Activated T-helper 17 cell treated with anti-CD3 and anti-CD28 coated beads, Interleukin-2, amount 50 U/mL, for 72 hours (primary cell): ENCODE measurements at regions not wholly inside any gene's neighbourhood (a gene's known extent, or its start where the extent isn't known, plus 50 kb on each side); places are given as distances from the start of the nearest gene placed in this dataset.
"Not testable (repeated sequence)": the region's sequence is repeated elsewhere in the genome, so short reads cannot be mapped to it uniquely, and the experiment has no call there.

Experiments used
- ATAC-seq: fragments of 150-1000 bp; cut with Tn5 transposase; replicated peaks from 2 replicates; pipeline ENCODE4 v1.10.0; 2021; ENCODE audit warnings: mild to moderate bottlenecking, moderate library complexity
- H3K27ac Mint-ChIP-seq: one replicate; pipeline ENCODE4 v1.8.0; 2022; ENCODE audit warnings: mixed read lengths
- H3K27me3 Mint-ChIP-seq: one replicate; pipeline ENCODE4 v1.8.0; 2022; ENCODE audit warnings: mixed read lengths
- H3K36me3 Mint-ChIP-seq: one replicate; pipeline ENCODE4 v1.8.0; 2022; ENCODE audit warnings: low read depth, mild to moderate bottlenecking, mixed read lengths
- H3K4me1 Mint-ChIP-seq: one replicate; pipeline ENCODE4 v1.8.0; 2022; ENCODE audit warnings: mixed read lengths
- H3K4me3 Mint-ChIP-seq: one replicate; pipeline ENCODE4 v1.8.0; 2022; ENCODE audit warnings: mild to moderate bottlenecking, mixed read lengths
- H3K9me3 Mint-ChIP-seq: one replicate; pipeline ENCODE4 v1.8.0; 2022; ENCODE audit warnings: mixed read lengths

GRCh38 chr4:171534391-171534790 lies 278.8 kb upstream of the GALNTL6 start:
- Mint-ChIP-seq H3K4me3 (no peak overlapping the region), H3K9me3 (peaks cover 8% of the 10 kb centered on the region), H3K36me3 (no peaks in the 10 kb centered on the region), H3K27ac (no peak overlapping the region), H3K27me3 (no peaks in the 10 kb centered on the region), H3K4me1 (no peaks in the 10 kb centered on the region)
- no peak for ATAC-seq

DNA sequence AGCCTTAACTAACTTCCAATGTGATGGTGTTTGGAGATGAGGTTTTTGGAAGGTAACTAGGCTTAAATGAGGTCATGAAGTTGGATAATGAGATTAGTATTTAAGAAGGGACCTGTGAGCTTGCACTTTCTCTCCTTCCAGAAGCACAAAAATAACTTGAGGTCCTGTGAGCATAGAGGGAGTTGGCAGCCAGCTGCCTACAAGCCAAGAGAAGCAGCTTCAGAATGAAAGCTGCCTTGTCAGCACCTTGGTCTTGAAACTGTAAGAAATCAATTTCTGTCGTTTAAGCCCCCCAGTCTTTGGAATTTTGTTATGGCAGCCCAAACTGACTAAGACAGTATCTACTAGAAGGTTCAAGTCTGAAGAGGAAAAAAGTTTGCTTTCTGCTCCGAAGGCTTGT lies 280.2 kb upstream of the GALNTL6 start:
- ATAC-seq: no peak
- H3K36me3 Mint-ChIP-seq: no peaks in the 10 kb centered on the region
- no peak overlapping the region for H3K4me3 Mint-ChIP-seq
- H3K27me3 Mint-ChIP-seq: no peaks in the 10 kb centered on the region
- no peak overlapping the region for H3K27ac Mint-ChIP-seq
- peaks cover 8% of the 10 kb centered on the region for H3K9me3 Mint-ChIP-seq
- H3K4me1 Mint-ChIP-seq: no peaks in the 10 kb centered on the region

GRCh38 chr4:171524903-171525302 lies 288.3 kb upstream of the GALNTL6 start:
- Mint-ChIP-seq H3K36me3 (no peaks in the 10 kb centered on the region), H3K27ac (no peak overlapping the region), H3K4me3 (no peak overlapping the region), H3K27me3 (no peaks in the 10 kb centered on the region), H3K4me1 (no peaks in the 10 kb centered on the region), H3K9me3 (peaks cover 3% of the 10 kb centered on the region)
- no peak for ATAC-seq

DNA sequence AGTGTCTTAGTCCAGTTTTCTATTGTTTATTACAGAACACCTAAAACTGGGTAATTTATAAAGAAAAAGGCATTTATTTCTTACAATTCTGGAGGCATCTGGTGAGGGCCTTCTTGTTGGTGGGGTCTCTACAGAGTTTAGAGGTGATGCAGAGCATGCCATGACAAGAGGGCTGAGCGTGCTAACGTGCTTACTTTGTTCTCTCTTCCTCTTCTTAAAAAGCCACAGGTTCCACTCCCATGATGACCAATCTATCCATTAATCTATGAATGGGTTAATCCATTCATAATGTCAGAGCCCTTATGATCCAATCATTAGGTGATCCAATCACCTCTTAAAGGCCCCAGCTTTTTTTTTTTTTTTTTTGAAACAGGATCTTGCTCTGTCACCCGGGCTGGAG lies 291.5 kb upstream of the GALNTL6 start:
- no peak overlapping the region for H3K4me3 Mint-ChIP-seq
- H3K4me1 Mint-ChIP-seq: no peaks in the 10 kb centered on the region
- H3K27me3 Mint-ChIP-seq: no peaks in the 10 kb centered on the region
- ATAC-seq: no peak
- peaks cover 6% of the 10 kb centered on the region for H3K9me3 Mint-ChIP-seq
- no peak overlapping the region for H3K27ac Mint-ChIP-seq
- no peaks in the 10 kb centered on the region for H3K36me3 Mint-ChIP-seq

DNA sequence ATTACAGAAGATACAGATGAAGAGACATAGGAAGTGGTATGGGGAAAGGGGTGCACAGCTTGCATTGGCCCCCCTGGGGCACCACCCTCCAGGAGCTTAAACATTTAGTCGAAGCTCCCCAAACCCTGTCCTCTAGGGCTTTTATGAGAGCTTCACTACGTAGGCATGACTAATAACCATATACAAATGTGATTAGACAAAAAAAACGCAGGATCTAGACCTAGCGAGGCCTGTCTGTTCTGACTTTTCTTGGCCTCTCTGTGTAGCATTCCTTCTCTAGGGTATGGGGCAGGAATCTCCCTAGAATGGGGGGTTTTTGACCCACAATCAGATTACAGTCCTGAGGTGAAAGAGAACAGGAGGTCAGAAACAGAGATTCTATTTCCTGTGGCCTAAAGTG lies 293.7 kb upstream of the GALNTL6 start:
- Mint-ChIP-seq H3K4me1 (no peaks in the 10 kb centered on the region), H3K4me3 (no peak overlapping the region), H3K27ac (no peak overlapping the region), H3K36me3 (no peaks in the 10 kb centered on the region), H3K9me3 (peaks cover 6% of the 10 kb centered on the region), H3K27me3 (no peaks in the 10 kb centered on the region)
- ATAC-seq: no peak

- Mint-ChIP-seq H3K4me1 (no peaks in the 10 kb centered on the region), H3K9me3 (peaks cover 6% of the 10 kb centered on the region), H3K36me3 (no peaks in the 10 kb centered on the region), H3K27ac (no peak overlapping the region), H3K4me3 (no peak overlapping the region), H3K27me3 (no peaks in the 10 kb centered on the region)
- ATAC-seq: no peak
Observed at GRCh38 chr4:171517883-171518282, 295.3 kb upstream of the GALNTL6 start.

DNA sequence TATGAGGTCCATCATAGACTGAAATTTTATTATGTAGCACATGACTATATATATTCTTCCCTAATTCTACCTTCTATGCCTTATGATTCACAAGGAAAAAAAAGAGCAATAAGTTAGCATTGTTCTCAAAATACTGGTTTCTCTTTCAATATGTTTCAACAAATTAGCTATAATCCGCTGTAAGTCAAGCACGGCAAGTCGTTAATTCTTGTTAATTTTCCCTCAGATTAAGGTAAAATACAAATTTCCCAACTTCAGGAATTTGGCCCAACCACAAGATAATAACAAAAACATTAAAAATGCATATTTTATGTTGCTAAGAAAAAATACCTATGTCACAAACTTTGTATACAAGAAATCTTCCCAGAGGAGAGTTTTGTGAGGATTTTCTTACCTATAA lies 296.5 kb upstream of the GALNTL6 start:
- Mint-ChIP-seq H3K4me3 (no peak overlapping the region), H3K9me3 (peaks cover 14% of the 10 kb centered on the region), H3K4me1 (no peaks in the 10 kb centered on the region), H3K27me3 (no peaks in the 10 kb centered on the region), H3K27ac (no peak overlapping the region), H3K36me3 (no peaks in the 10 kb centered on the region)
- ATAC-seq: no peak

DNA sequence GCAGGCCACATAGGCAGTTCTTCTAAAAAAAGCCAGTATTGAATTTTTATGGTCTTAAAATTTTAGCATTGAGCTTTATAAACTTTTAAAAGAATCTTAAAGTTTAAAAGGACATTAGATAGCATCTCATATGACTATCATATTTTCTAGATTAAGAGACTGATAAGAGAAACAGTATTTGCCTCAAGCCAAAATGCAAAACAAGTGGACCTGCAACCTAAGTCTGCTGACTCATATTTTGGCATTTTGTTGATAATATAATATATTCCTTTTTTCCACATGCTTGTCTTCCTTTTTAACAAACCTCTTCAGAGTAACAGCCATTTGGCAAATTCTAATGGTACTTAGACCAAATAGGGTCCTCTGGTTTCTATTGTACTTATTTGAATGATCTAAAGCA lies 328.5 kb upstream of the GALNTL6 start:
- H3K4me3 Mint-ChIP-seq: no peak overlapping the region
- no peak overlapping the region for H3K27ac Mint-ChIP-seq
- no peaks in the 10 kb centered on the region for H3K27me3 Mint-ChIP-seq
- H3K36me3 Mint-ChIP-seq: no peaks in the 10 kb centered on the region
- H3K9me3 Mint-ChIP-seq: peaks cover 14% of the 10 kb centered on the region
- H3K4me1 Mint-ChIP-seq: no peaks in the 10 kb centered on the region
- ATAC-seq: no peak

GRCh38 chr4:171478181-171478580 lies 335.0 kb upstream of the GALNTL6 start:
- H3K9me3 Mint-ChIP-seq: peaks cover 11% of the 10 kb centered on the region
- H3K4me1 Mint-ChIP-seq: no peaks in the 10 kb centered on the region
- H3K4me3 Mint-ChIP-seq: no peak overlapping the region
- no peaks in the 10 kb centered on the region for H3K36me3 Mint-ChIP-seq
- H3K27ac Mint-ChIP-seq: no peak overlapping the region
- no peak for ATAC-seq
- H3K27me3 Mint-ChIP-seq: no peaks in the 10 kb centered on the region

GRCh38 chr4:171475111-171475510 lies 338.1 kb upstream of the GALNTL6 start:
- ATAC-seq, H3K27ac Mint-ChIP-seq: not testable (repeated sequence)

DNA sequence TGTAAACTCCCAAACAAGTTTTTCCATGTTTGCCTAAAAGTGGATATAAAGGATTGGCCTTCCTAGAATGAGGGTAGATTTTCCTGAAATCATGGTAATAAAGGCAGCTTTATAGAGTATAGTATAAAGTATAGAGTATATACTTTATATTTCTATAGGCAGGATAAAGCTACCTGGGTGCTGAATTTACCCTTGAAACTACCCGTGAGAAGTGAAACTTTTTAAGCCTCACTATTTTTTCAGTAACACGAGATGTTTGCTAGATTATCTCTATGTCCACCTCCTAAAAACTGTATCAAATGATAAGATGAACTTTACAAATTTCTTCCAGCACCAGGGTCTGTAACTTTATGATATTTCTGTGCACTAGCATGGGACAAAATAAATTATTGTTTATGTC lies 340.0 kb upstream of the GALNTL6 start:
- H3K9me3 Mint-ChIP-seq: peaks cover 4% of the 10 kb centered on the region
- H3K27ac Mint-ChIP-seq: no peak overlapping the region
- H3K36me3 Mint-ChIP-seq: no peaks in the 10 kb centered on the region
- H3K27me3 Mint-ChIP-seq: no peaks in the 10 kb centered on the region
- ATAC-seq: no peak
- no peak overlapping the region for H3K4me3 Mint-ChIP-seq
- no peaks in the 10 kb centered on the region for H3K4me1 Mint-ChIP-seq

More at GRCh38 chr4:171475111-171475510, 338.1 kb upstream of the GALNTL6 start:
- H3K4me3 Mint-ChIP-seq, H3K27me3 Mint-ChIP-seq, H3K36me3 Mint-ChIP-seq, H3K9me3 Mint-ChIP-seq, H3K4me1 Mint-ChIP-seq: not testable (repeated sequence)

GRCh38 chr4:171472230-171472629 lies 341.0 kb upstream of the GALNTL6 start:
- Mint-ChIP-seq H3K36me3 (no peaks in the 10 kb centered on the region), H3K4me3 (no peak overlapping the region), H3K4me1 (no peaks in the 10 kb centered on the region), H3K9me3 (peaks cover 4% of the 10 kb centered on the region), H3K27ac (no peak overlapping the region), H3K27me3 (no peaks in the 10 kb centered on the region)
- no peak for ATAC-seq

- Mint-ChIP-seq H3K27ac (no peak overlapping the region), H3K4me1 (no peaks in the 10 kb centered on the region), H3K4me3 (no peak overlapping the region), H3K9me3 (peaks cover 2% of the 10 kb centered on the region), H3K36me3 (no peaks in the 10 kb centered on the region), H3K27me3 (no peaks in the 10 kb centered on the region)
- ATAC-seq: no peak
Observed at GRCh38 chr4:171464499-171464898, 348.7 kb upstream of the GALNTL6 start.

DNA sequence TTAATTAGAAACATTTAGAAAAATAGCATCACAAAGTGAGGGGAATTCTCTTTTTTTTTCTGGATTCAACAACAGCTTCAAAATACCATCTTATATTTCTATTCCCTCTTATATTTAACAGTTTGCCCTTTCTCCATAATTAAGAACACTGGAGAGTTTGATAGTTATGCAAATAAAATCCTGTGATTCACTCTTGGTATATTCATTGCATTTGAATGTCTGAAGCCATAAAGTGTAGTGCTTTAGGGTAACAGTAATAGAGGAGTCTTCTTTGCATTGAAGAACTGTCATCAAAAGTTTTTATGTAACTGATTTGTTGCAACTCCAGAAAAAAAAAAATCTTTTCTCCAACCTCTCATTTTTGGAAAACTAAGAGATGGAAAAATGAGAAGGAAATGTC lies 352.0 kb upstream of the GALNTL6 start:
- ATAC-seq: no peak
- no peak overlapping the region for H3K4me3 Mint-ChIP-seq
- H3K4me1 Mint-ChIP-seq: no peaks in the 10 kb centered on the region
- H3K27ac Mint-ChIP-seq: no peak overlapping the region
- H3K27me3 Mint-ChIP-seq: no peaks in the 10 kb centered on the region
- H3K36me3 Mint-ChIP-seq: no peaks in the 10 kb centered on the region
- peaks cover 6% of the 10 kb centered on the region for H3K9me3 Mint-ChIP-seq

DNA sequence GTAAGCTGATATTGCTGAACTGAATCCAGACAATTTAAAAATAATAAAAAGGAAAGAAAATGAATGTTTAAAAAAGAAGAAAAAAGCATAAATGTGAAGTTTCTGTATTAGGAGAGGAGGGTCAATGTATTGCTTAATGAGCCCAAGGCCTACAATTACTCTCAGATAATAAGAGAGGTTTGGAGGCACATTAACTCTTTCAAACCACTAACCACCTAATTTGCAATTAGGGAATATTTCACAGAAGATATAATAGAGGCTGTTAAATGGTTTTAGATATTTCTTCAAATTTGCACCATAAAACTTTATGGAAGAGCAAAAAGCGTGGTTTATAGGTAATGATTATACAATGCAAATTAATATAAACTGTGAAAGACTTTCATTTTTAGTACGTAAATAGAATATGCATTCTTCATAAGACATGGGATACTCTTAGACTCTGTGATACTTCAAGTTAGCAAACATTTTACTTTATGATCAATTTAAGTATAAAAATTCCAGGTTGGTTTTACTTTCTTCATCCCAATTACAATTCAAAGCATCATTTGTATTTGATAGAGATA lies 364.2 kb upstream of the GALNTL6 start:
- H3K36me3 Mint-ChIP-seq: no peaks in the 10 kb centered on the region
- H3K27me3 Mint-ChIP-seq: no peaks in the 10 kb centered on the region
- H3K27ac Mint-ChIP-seq: no peak overlapping the region
- no peaks in the 10 kb centered on the region for H3K4me1 Mint-ChIP-seq
- no peak for ATAC-seq
- no peak overlapping the region for H3K4me3 Mint-ChIP-seq
- no peaks in the 10 kb centered on the region for H3K9me3 Mint-ChIP-seq

GRCh38 chr4:171448358-171448757 lies 364.8 kb upstream of the GALNTL6 start:
- Mint-ChIP-seq H3K9me3 (no peaks in the 10 kb centered on the region), H3K36me3 (no peaks in the 10 kb centered on the region), H3K27me3 (no peaks in the 10 kb centered on the region), H3K4me3 (no peak overlapping the region), H3K4me1 (no peaks in the 10 kb centered on the region), H3K27ac (no peak overlapping the region)
- ATAC-seq: no peak
